GM21367 (cell line): ENCODE measurements at regions not wholly inside any gene's neighbourhood (a gene's known extent, or its start where the extent isn't known, plus 50 kb on each side); places are given as distances from the start of the nearest gene placed in this dataset.

Experiments
- ATAC-seq: cut with Tn5 transposase; IDR thresholded peaks from one replicate; pipeline ENCODE4 v1.9.1; 2021; ENCODE audit not compliant: unreplicated experiment

GRCh38 chr2:200013906-200014305 lies 58.5 kb downstream of the MAIP1 start:
- ATAC-seq, result no peak

GRCh38 chr2:200021449-200022114 lies 66.2 kb downstream of the MAIP1 start:
- ATAC-seq, result no peak

GRCh38 chr2:200022511-200022910 lies 67.1 kb downstream of the MAIP1 start:
- no peak for ATAC-seq

GRCh38 chr2:200023570-200023969 lies 68.2 kb downstream of the MAIP1 start:
- ATAC-seq, result no peak

- no peak for ATAC-seq
These were observed 70.3 kb downstream of the MAIP1 start for GRCh38 chr2:200025717-200026116.

GRCh38 chr2:200026332-200027230 lies 71.2 kb downstream of the MAIP1 start:
- ATAC-seq, result no peak

GRCh38 chr2:200028998-200029397 lies 73.6 kb downstream of the MAIP1 start:
- ATAC-seq, result no peak

- no peak for ATAC-seq
These were observed 77.5 kb downstream of the MAIP1 start for GRCh38 chr2:200032895-200033294.

- ATAC-seq, result no peak
These were observed 78.5 kb downstream of the MAIP1 start for GRCh38 chr2:200033929-200034328.

- no peak for ATAC-seq
These were observed 79.4 kb downstream of the MAIP1 start for GRCh38 chr2:200034816-200035215.

GRCh38 chr2:200039724-200040650 lies 84.6 kb downstream of the MAIP1 start:
- no peak for ATAC-seq

- ATAC-seq, result no peak
These were observed 85.4 kb downstream of the MAIP1 start for GRCh38 chr2:200040831-200041230.

GRCh38 chr2:200041639-200042038 lies 86.3 kb downstream of the MAIP1 start:
- ATAC-seq, result no peak

- ATAC-seq, result no peak
These were observed 86.8 kb downstream of the MAIP1 start for GRCh38 chr2:200042102-200042735.

- ATAC-seq, result no peak
These were observed 87.6 kb downstream of the MAIP1 start for GRCh38 chr2:200042944-200043343.

GRCh38 chr2:200044453-200044852 lies 89.1 kb downstream of the MAIP1 start:
- no peak for ATAC-seq

GRCh38 chr2:200048421-200048820 lies 93.0 kb downstream of the MAIP1 start:
- no peak for ATAC-seq

- no peak for ATAC-seq
These were observed 93.7 kb downstream of the MAIP1 start for GRCh38 chr2:200049086-200049485.

- ATAC-seq, result no peak
These were observed 95.7 kb downstream of the MAIP1 start for GRCh38 chr2:200050921-200051610.

GRCh38 chr2:200051611-200051945 lies 96.2 kb downstream of the MAIP1 start:
- ATAC-seq, result no peak
